GM18909 (cell line): ENCODE measurements at regions not wholly inside any gene's neighbourhood (a gene's known extent, or its start where the extent isn't known, plus 50 kb on each side); places are given as distances from the start of the nearest gene placed in this dataset.
A peak's percentile ranks its signal among the peaks of the same experiment; 100 is the strongest.
"Not testable (repeated sequence)": the region's sequence is repeated elsewhere in the genome, so short reads cannot be mapped to it uniquely, and the experiment has no call there.

Experiments
- ATAC-seq: cut with Tn5 transposase; IDR thresholded peaks from one replicate; pipeline ENCODE4 v1.9.1; 2021; ENCODE audit warnings: mild to moderate bottlenecking; ENCODE audit not compliant: unreplicated experiment, poor library complexity

DNA sequence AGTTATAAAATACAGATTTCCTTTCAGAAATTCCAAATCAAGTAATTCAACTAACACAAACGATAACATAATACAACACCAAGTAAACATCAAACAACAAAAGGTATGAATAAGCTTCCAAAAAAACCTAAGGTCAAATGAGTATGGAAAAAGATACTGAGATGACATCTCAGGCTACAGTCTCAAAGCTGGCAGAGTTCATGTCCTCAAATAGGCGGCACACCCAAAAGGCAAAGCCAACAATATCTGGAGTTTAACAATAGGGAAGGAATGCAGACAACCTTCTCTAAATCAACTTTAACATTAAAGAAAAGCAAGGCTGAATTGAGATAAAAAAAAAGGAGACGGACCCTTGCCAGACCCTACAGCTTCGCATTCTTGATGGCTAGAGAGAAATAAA lies 346.6 kb downstream of the RSL24D1 start:
- ATAC-seq = no peak

GRCh38 chr15:54843006-54843405 lies 353.7 kb downstream of the RSL24D1 start:
- no peak for ATAC-seq

DNA sequence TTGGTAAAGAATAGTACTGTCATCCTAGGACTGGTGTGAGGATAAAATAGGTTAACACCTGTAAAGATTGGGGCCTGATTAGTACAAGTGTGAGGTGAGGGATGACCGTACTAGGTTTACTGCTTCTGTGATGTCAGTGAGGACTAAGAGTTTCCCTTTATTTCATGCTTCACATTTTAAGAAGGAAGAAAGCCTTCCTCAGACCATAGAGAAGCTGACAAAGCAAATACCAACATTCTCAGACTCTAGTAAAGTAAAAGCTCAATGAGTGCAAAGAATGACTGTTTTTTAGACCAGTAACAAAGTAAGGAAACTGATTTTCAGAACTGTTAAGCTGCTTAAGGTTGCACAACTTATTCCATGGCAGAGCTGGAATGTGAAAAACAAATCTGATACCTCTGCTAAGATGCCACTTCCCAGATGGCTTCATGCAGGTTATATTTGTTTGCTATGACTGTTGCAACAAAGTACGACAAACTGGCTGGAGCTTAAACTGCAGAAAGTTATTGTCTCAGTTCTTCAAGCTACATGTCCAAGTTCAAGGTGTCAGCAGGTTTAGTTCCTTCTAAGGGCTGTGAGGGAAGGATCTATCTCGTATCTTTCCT lies 354.9 kb downstream of the RSL24D1 start:
- ATAC-seq = no peak

- ATAC-seq = no peak
These were observed 355.9 kb downstream of the RSL24D1 start for GRCh38 chr15:54840621-54841398.

GRCh38 chr15:54839379-54839778 lies 357.4 kb downstream of the RSL24D1 start:
- ATAC-seq = no peak

- ATAC-seq = no peak
These were observed 360.5 kb downstream of the RSL24D1 start for GRCh38 chr15:54836052-54836795.

DNA sequence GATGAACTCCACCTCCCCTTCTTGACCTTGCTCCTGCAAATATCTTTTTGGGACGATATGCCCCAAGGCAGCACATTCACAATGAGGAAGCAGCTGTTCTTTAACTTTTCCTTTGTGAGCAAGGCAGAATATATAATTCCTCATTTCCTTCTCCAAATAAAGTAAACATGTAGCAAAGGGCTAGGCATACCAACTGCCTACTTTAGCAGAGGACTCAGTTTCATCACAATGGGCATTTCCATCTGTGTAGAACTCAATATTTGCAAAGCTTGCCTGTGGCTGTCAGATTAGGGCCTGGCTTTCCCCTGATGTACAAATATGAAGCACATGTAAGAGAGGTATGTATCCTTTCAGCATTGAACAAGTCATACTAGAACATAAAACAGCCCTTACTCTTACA lies 366.9 kb downstream of the RSL24D1 start:
- ATAC-seq = no peak

GRCh38 chr15:54820811-54821210 lies 375.9 kb downstream of the RSL24D1 start:
- no peak for ATAC-seq

DNA sequence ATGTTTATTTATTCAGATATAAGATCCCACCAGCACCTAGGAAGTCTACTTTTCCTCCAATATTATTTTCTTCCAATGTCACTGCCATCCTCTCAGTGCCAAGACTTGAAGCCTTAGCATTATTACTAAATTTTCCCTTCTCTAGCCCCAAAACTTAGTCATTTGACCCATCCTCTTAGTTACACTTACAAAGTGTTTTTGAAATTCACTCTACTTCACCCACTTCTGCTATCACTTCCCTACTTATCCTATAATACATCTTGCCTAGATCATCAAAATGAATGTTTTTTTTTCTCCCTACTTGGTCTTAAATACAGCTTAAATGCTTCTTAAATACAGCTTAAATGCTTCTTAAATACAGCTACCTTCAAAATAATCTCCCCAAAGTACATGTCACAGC lies 376.6 kb downstream of the RSL24D1 start:
- no peak for ATAC-seq

GRCh38 chr15:54816401-54816800 lies 380.3 kb downstream of the RSL24D1 start:
- ATAC-seq = no peak

GRCh38 chr15:54815556-54815955 lies 381.2 kb downstream of the RSL24D1 start:
- no peak for ATAC-seq

GRCh38 chr15:54812383-54812782 lies 384.4 kb downstream of the RSL24D1 start:
- ATAC-seq = no peak

DNA sequence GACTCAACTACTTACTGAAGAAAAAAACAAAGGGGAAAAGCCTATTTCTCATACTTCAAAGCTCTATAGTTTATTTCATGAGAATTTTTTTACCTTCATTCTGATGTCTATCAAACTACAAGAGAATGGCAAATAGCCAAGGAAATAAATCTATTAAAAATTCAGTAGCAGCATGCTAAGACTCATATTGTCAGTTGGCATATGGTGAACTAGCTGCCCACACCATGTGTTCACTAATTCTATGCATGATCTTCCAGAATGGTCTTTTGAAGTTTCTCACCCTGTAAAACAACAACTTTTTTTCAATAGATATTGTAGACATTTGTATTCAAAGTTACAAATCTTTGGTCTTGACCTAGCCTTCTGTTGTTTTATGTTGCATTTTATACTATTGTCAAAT lies 386.2 kb downstream of the RSL24D1 start:
- no peak for ATAC-seq

GRCh38 chr15:54810031-54810430 lies 386.7 kb downstream of the RSL24D1 start:
- no peak for ATAC-seq

GRCh38 chr15:54808321-54808720 lies 388.4 kb downstream of the RSL24D1 start:
- no peak for ATAC-seq

GRCh38 chr15:54803987-54804386 lies 392.8 kb downstream of the RSL24D1 start:
- no peak for ATAC-seq

- ATAC-seq = peak; percentile 65
These were observed 393.5 kb downstream of the RSL24D1 start for GRCh38 chr15:54803134-54803808.

DNA sequence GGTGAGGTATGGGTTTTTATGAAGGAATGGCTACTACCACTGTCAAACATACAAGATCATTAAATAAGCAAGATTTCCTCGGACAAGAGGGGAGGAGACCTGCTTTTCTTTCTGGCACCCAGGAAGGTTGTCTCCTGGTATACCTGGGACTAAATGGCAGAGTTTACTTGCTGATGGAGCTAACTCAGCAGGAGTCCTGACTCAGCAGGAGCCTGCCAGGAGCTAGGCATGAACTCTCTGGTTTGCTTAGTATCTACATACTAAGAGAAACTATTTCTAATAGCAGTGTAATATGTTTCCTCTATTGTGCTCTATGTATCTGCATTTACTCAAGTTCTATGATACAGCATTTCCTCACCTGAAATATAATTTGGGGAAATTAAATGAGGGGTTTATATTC lies 404.2 kb downstream of the RSL24D1 start:
- no peak for ATAC-seq

DNA sequence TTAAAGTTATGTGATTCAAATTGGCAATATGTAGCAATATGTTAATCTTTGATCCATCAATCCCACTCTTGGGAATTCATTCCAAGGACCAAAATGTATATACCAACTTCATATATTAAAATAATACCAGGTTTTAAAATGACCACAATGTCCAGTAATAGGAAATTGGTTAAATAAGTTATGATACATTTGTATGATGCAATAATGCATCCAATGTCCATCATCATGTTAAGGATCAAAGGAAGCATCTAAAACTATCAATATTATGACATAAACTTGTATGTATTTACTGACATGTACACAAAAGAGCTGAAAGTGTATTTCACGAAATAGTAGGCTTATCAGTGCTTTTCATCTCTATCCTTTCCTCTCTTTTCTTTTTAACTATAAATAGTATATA lies 406.0 kb downstream of the RSL24D1 start:
- ATAC-seq = no peak

DNA sequence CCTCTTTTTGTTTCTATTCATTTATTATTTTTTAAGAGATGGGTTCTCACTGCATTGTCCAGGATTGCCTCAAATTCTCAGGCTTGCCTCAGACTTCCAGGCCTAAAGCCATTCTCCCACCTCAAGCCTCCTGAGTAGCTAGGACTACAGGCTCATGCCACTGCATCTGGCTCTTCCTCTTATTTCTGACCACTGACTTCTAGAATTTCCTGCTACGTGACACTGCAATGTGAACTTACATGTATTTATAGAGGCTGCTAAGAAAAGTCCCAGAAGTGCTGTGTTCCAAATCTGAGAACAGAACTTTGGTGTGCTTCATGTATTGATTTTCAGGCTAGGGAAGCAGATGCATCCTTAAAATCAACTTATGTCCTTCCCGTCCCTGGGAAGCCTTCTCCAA lies 407.4 kb downstream of the RSL24D1 start:
- ATAC-seq = no peak

DNA sequence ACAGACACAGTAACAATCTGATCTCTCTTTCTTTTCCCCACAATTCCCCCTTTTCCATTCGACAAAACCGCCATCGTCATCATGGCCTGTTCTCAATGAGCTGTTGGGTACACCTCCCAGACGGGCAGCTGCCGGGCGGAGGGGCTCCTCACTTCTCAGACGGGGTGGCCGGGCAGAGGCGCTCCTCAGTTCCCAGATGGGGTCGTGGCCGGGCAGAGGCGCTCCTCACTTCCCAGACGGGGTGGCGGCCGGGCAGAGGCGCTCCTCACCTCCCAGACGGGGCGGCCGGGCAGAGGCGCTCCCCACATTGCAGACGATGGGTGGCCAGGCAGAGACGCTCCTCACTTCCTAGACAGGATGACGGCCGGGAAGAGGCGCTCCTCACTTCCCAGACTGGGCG lies 415.5 kb downstream of the RSL24D1 start:
- not testable (repeated sequence) for ATAC-seq
